Endothelial cell of umbilical vein (primary cell): ENCODE measurements at regions not wholly inside any gene's neighbourhood (a gene's known extent, or its start where the extent isn't known, plus 50 kb on each side); places are given as distances from the start of the nearest gene placed in this dataset.

Experiments
- BruUV-seq: library from RNA; stranded (reverse); fragments of 400-500 nt; replicated peaks from 2 replicates; lab custom pipeline; 2021; lab: Mats Ljungman, UMichigan
- CTCF ChIA-PET: fragments of 300-600, 350-600 bp; sonication (Branson Sonifier 250); formaldehyde crosslinking; loops from one replicate; lab custom pipeline; 2021; ENCODE audit warnings: antibody characterized with exemption, inconsistent platforms; lab: Charles Lee
- POLR2A ChIA-PET: fragments of 300-600, 350-600 bp; sonication (Branson Sonifier 250); formaldehyde crosslinking; loops from one replicate; lab custom pipeline; 2021; ENCODE audit warnings: antibody characterized with exemption, inconsistent platforms; lab: Charles Lee
- DNase-seq: peaks from one replicate; pipeline ENCODE4 v3.0.0-alpha.2; 2011; ENCODE audit warnings: low read depth, low spot score
- FAIRE-seq: peaks from 2 replicates; lab custom pipeline; 2011; peaks lifted over from hg19 to GRCh38; lab: Jason Lieb, UNC
- H2AFZ ChIP-seq: 2 replicates; pipeline ENCODE4 v1.6.0; 2012; ENCODE audit warnings: low read depth, low read length, control low read depth, inconsistent platforms
- H3K27ac ChIP-seq: 2 replicates; pipeline ENCODE4 v1.5.1; 2011; ENCODE audit warnings: low read depth, mild to moderate bottlenecking, control low read depth, low read length, moderate library complexity; ENCODE audit not compliant: insufficient read depth
- H3K27me3 ChIP-seq, 2 experiments: 2 replicates each; pipeline versions ENCODE4 v1.6.0 to v1.6.1; 2011; ENCODE audit warnings: low read length in 2 of 2, mixed read lengths in 1 of 2; ENCODE audit not compliant: control insufficient read depth in 2 of 2, insufficient read depth in 2 of 2
- H3K36me3 ChIP-seq, 2 experiments: 2 replicates in 1 of 2; 3 replicates in 1 of 2; pipeline ENCODE4 v1.5.1; 2011; ENCODE audit warnings: low read length in 2 of 2, mild to moderate bottlenecking in 1 of 2, moderate library complexity in 1 of 2; ENCODE audit not compliant: control insufficient read depth in 2 of 2, insufficient read depth in 2 of 2; ENCODE audit errors: extremely low read depth in 1 of 2
- H3K4me1 ChIP-seq: 3 replicates; pipeline ENCODE4 v1.5.1; 2011; ENCODE audit warnings: mild to moderate bottlenecking, low read length; ENCODE audit not compliant: control insufficient read depth, insufficient read depth; ENCODE audit errors: extremely low read depth
- H3K4me2 ChIP-seq: 2 replicates; pipeline ENCODE4 v1.6.1; 2011; ENCODE audit warnings: low read length, control low read depth, mixed read lengths; ENCODE audit not compliant: insufficient read depth
- H3K4me3 ChIP-seq, 3 experiments: fragments of 200-600 bp in 1 of 3; sonication (generic), shearing (Covaris generic) in 1 of 3; replicated peaks in 1 of 3; 2 replicates each; pipeline ENCODE4 v1.5.1; 2011 to 2016; ENCODE audit warnings: control low read depth in 3 of 3, low read length in 3 of 3, mild to moderate bottlenecking in 2 of 3, inconsistent platforms in 1 of 3, low read depth in 1 of 3, moderate library complexity in 1 of 3; ENCODE audit not compliant: insufficient read depth in 1 of 3
- H3K79me2 ChIP-seq: 2 replicates; pipeline ENCODE4 v1.6.0; 2012; ENCODE audit warnings: low read length, inconsistent platforms; ENCODE audit not compliant: control insufficient read depth, insufficient read depth
- H3K9ac ChIP-seq: replicated peaks from 2 replicates; pipeline ENCODE3; 2011; ENCODE audit warnings: low read length, control low read depth; ENCODE audit not compliant: insufficient read depth; ENCODE audit errors: extremely low read depth
- H3K9me1 ChIP-seq: replicated peaks from 3 replicates; pipeline ENCODE4 v1.6.0; 2011; ENCODE audit warnings: mild to moderate bottlenecking, low read length; ENCODE audit not compliant: control insufficient read depth, insufficient read depth; ENCODE audit errors: extremely low read depth
- H3K9me3 ChIP-seq: replicated peaks from 2 replicates; pipeline ENCODE4 v1.5.1; 2012; ENCODE audit warnings: low read length, inconsistent platforms; ENCODE audit not compliant: control insufficient read depth, insufficient read depth
- H4K20me1 ChIP-seq: replicated peaks from 2 replicates; pipeline ENCODE3; 2011; ENCODE audit warnings: mild to moderate bottlenecking, low read length; ENCODE audit not compliant: control insufficient read depth, insufficient read depth; ENCODE audit errors: extremely low read depth
- CTCF ChIP-seq, 2 donors: IDR thresholded peaks; 1 replicate in 1 of 2; 2 replicates in 1 of 2; pipeline ENCODE4 v1.5.1; 2011; ENCODE audit warnings: low read length in 2 of 2, mild to moderate bottlenecking in 2 of 2, moderate library complexity in 2 of 2, control low read depth in 1 of 2, inconsistent platforms in 1 of 2, low read depth in 1 of 2; ENCODE audit not compliant: insufficient read depth in 1 of 2; ENCODE audit errors: extremely low read depth in 1 of 2
- EZH2 ChIP-seq: IDR thresholded peaks from 2 replicates; pipeline ENCODE4 v1.6.1; 2012; ENCODE audit warnings: borderline replicate concordance, low read depth, mild to moderate bottlenecking, moderate library complexity, low read length, inconsistent platforms; ENCODE audit not compliant: severe bottlenecking
- FOS ChIP-seq: IDR thresholded peaks from 2 replicates; pipeline ENCODE4 v1.6.1; 2011; ENCODE audit warnings: mild to moderate bottlenecking, low read length, moderate library complexity, borderline replicate concordance; ENCODE audit not compliant: insufficient read depth
- GATA2 ChIP-seq: IDR thresholded peaks from 2 replicates; pipeline ENCODE4 v1.7.0; 2011; ENCODE audit warnings: low read depth, mild to moderate bottlenecking, moderate library complexity, mixed read lengths, low read length; ENCODE audit not compliant: insufficient read length, insufficient read depth
- JUN ChIP-seq: IDR thresholded peaks from 2 replicates; pipeline ENCODE4 v1.6.1; 2011; ENCODE audit warnings: borderline replicate concordance, low read depth; ENCODE audit not compliant: insufficient read length, insufficient read depth
- MYC ChIP-seq: IDR thresholded peaks from one replicate; pipeline ENCODE4 v1.6.1; 2011; ENCODE audit warnings: mild to moderate bottlenecking, low read depth, low read length
- POLR2A ChIP-seq: IDR thresholded peaks from 2 replicates; pipeline ENCODE4 v1.6.1; 2012; ENCODE audit warnings: low read depth, mild to moderate bottlenecking, control low read depth, low read length
- POLR2AphosphoS5 ChIP-seq: IDR thresholded peaks from 2 replicates; pipeline ENCODE4 v1.6.1; 2012; ENCODE audit warnings: low read depth, mild to moderate bottlenecking, control low read depth, low read length, moderate library complexity; ENCODE audit not compliant: insufficient read depth
- dilution Hi-C: fragments of 300-500 bp; cut with MboI; formaldehyde crosslinking; loops from one replicate; pipeline ENCODE4 v1.15.0; 2019; ENCODE audit warnings: low sequenced_read_pairs; ENCODE audit not compliant: extremely low pct_ligation_motif_present
- intact Hi-C: fragments of 100-400 bp; cut with micrococcal nuclease; formaldehyde crosslinking; loops from one replicate; pipeline ENCODE4 v1.10.0; 2022
- TF ChIP-seq, protein P1 (sequence below): IDR thresholded peaks from 2 replicates; pipeline ENCODE4 v1.6.1; 2011; ENCODE audit not compliant: insufficient read depth, insufficient read length

DNA sequence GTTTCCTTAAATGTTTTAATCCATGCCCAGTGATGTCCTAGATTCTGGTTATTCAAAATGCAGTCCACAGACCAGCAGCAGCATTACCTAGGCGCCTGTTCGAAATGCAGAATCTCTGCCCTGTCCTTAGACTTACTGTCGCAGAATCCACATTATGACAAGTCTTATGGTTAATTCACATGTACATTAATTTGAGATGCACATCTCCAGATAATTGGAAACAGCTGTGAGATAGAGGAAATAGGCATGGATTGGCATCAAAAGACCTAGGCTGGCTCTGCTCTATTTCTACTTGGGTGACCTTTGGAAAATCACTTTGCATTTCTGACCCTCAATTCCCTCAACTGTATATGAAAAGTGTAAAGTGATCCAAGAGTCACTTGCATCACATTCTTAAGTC, 700.7 kb downstream of the DIAPH3 start:
- no peaks in the 10 kb centered on the region for H3K79me2 ChIP-seq
- no peak overlapping the region for H3K4me3 ChIP-seq
- dilution Hi-C loops (no loop called here), intact Hi-C loops (loop anchor here (5.0 kb wide), 1 partner anchor 169 kb away; no protein-coding TSS in a partner anchor)
- H3K9ac ChIP-seq = no peak overlapping the region
- no TSS peak for BruUV-seq
- H4K20me1 ChIP-seq = no peaks in the 10 kb centered on the region
- TF ChIP-seq FOS (no peak), EZH2 (no peak), MYC (no peak), GATA2 (no peak)
- TF ChIP-seq, protein P1, sequence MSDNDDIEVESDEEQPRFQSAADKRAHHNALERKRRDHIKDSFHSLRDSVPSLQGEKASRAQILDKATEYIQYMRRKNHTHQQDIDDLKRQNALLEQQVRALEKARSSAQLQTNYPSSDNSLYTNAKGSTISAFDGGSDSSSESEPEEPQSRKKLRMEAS = no peak
- no peaks in the 10 kb centered on the region for H3K9me3 ChIP-seq
- H3K4me1 ChIP-seq = peaks cover 41% of the 10 kb centered on the region
- CTCF ChIA-PET = no interaction called here
- no peak overlapping the region for H3K27ac ChIP-seq
- no peak for FAIRE-seq
- H2AFZ ChIP-seq = no peak overlapping the region
- DNase-seq = no peak
- no peaks in the 10 kb centered on the region for H3K36me3 ChIP-seq
- H3K4me2 ChIP-seq = no peak overlapping the region
- H3K9me1 ChIP-seq = no peaks in the 10 kb centered on the region
- no peaks in the 10 kb centered on the region for H3K27me3 ChIP-seq
- POLR2A ChIA-PET = no interaction called here

GRCh38 chr13:59464926-59465325, 698.8 kb downstream of the DIAPH3 start:
- no peaks in the 10 kb centered on the region for H3K79me2 ChIP-seq
- no peaks in the 10 kb centered on the region for H4K20me1 ChIP-seq
- TF ChIP-seq POLR2AphosphoS5 (no peak), JUN (no peak), EZH2 (no peak), GATA2 (no peak), FOS (no peak), POLR2A (no peak), CTCF (IDR thresholded peaks at IDR 0.05; ENCODE audit: extremely low read depth in 1 of 2, insufficient read depth in 1 of 2, low read depth in 1 of 2, low read length in 2 of 2) (no peak), MYC (no peak)
- TF ChIP-seq, protein P1 = no peak
- no TSS peak for BruUV-seq
- ChIA-PET POLR2A (no interaction called here), CTCF (interaction anchor here (0.9 to 1.7 kb wide), 3 partner anchors 12 to 73 kb away, joined by 3 to 4 read pairs (median 3); no protein-coding TSS in a partner anchor)
- no peak overlapping the region for H3K9ac ChIP-seq
- FAIRE-seq = no peak
- intact Hi-C loops (loop anchor here (5.0 kb wide), 1 partner anchor 167 kb away; no protein-coding TSS in a partner anchor), dilution Hi-C loops (no loop called here)
- H3K4me1 ChIP-seq = peaks cover 23% of the 10 kb centered on the region
- H3K9me1 ChIP-seq = no peaks in the 10 kb centered on the region
- H3K4me3 ChIP-seq = no peak overlapping the region
- no peak for DNase-seq
- no peaks in the 10 kb centered on the region for H3K36me3 ChIP-seq
- no peaks in the 10 kb centered on the region for H3K9me3 ChIP-seq
- H3K27ac ChIP-seq = no peak overlapping the region
- no peaks in the 10 kb centered on the region for H3K27me3 ChIP-seq
- H2AFZ ChIP-seq = no peak overlapping the region
- H3K4me2 ChIP-seq = no peak overlapping the region
